K562 (cell line): ENCODE measurements at regions not wholly inside any gene's neighbourhood (a gene's known extent, or its start where the extent isn't known, plus 50 kb on each side); places are given as distances from the start of the nearest gene placed in this dataset.

ENCODE experiments used
- ATAC-seq: fragments of 200-7000 bp; cut with Tn5 transposase; 3 replicates; pipeline ENCODE4 v1.9.1; 2020; ENCODE audit warnings: moderate library complexity
- BruUV-seq: library from RNA; stranded (reverse); fragments of 400-500 nt; replicated peaks from 2 replicates; lab custom pipeline; 2021; lab: Mats Ljungman, UMichigan
- CTCF ChIA-PET: fragments of 300-600 bp; formaldehyde crosslinking; extraction: SDS; loops from one replicate; lab custom pipeline; 2021; ENCODE audit warnings: low intra/inter-chr PET ratio; lab: Yijun Ruan, JAX
- POLR2A ChIA-PET: fragments of 300-600, 350-650 bp; sonication (Branson Sonifier 250); formaldehyde crosslinking; extraction: SDS; loops from one replicate; lab custom pipeline; 2021; ENCODE audit warnings: antibody characterized with exemption, inconsistent platforms; lab: Yijun Ruan, JAX
- DNase-seq, 4 experiments: peaks; one replicate each; pipeline versions ENCODE4 v3.0.0 to v3.0.0-alpha.2; 2011 to 2018; ENCODE audit warnings: low spot score in 3 of 4, mixed read lengths in 3 of 4; ENCODE audit errors: extremely low read depth in 1 of 4
- FAIRE-seq: peaks from 2 replicates; lab custom pipeline; 2011; peaks lifted over from hg19 to GRCh38; lab: Jason Lieb, UNC
- H2AFZ ChIP-seq: 2 replicates; pipeline ENCODE4 v1.6.0; 2011; ENCODE audit warnings: low read depth, low read length, control low read depth, inconsistent platforms
- H3K27ac ChIP-seq: fragments of 200-600 bp; 3 replicates; pipeline ENCODE4 v1.8.0; 2011; ENCODE audit warnings: low read depth, mild to moderate bottlenecking, control low read depth, inconsistent platforms, low read length, moderate library complexity, mixed read lengths; ENCODE audit errors: extremely low read depth
- H3K27me3 ChIP-seq, 2 experiments: fragments of 300-600 bp in 1 of 2; 2 replicates in 1 of 2; 3 replicates in 1 of 2; pipeline versions ENCODE4 v1.6.0 to v1.8.0; 2011; ENCODE audit warnings: inconsistent platforms in 2 of 2, low read length in 2 of 2, mild to moderate bottlenecking in 1 of 2, mixed read lengths in 1 of 2, moderate library complexity in 1 of 2; ENCODE audit not compliant: control insufficient read depth in 2 of 2, insufficient read depth in 2 of 2
- H3K36me3 ChIP-seq: fragments of 300-600 bp; 3 replicates; pipeline ENCODE4 v1.8.0; 2011; ENCODE audit warnings: mild to moderate bottlenecking, low read length, inconsistent platforms; ENCODE audit not compliant: control insufficient read depth, insufficient read depth
- H3K4me1 ChIP-seq, 2 experiments: fragments of 200-600 bp in 1 of 2; replicated peaks in 1 of 2; 2 replicates in 1 of 2; 3 replicates in 1 of 2; pipeline versions ENCODE4 v1.5.1 to v1.8.0; 2011; ENCODE audit warnings: inconsistent platforms in 2 of 2, low read length in 2 of 2, mild to moderate bottlenecking in 1 of 2, mixed read lengths in 1 of 2, moderate library complexity in 1 of 2; ENCODE audit not compliant: control insufficient read depth in 2 of 2, insufficient read depth in 2 of 2
- H3K4me2 ChIP-seq: 2 replicates; pipeline ENCODE4 v1.6.1; 2011; ENCODE audit warnings: low read length, control low read depth, inconsistent platforms, mixed read lengths; ENCODE audit not compliant: insufficient read depth
- H3K4me3 ChIP-seq: fragments of 200-600 bp; sonication (generic), shearing (Covaris generic); 2 replicates; pipeline ENCODE4 v1.5.1; 2016; ENCODE audit warnings: control low read depth, inconsistent platforms
- H3K79me2 ChIP-seq: fragments of 200-600 bp; 3 replicates; pipeline ENCODE4 v1.8.0; 2011; ENCODE audit warnings: low read length, inconsistent platforms; ENCODE audit not compliant: control insufficient read depth, insufficient read depth
- H3K9ac ChIP-seq, 2 experiments: 2 replicates each; pipeline versions ENCODE4 v1.6.0 to v1.6.1; 2011; ENCODE audit warnings: low read depth in 2 of 2, low read length in 2 of 2, control low read depth in 1 of 2, inconsistent platforms in 1 of 2, mild to moderate bottlenecking in 1 of 2, mixed read lengths in 1 of 2; ENCODE audit not compliant: insufficient read depth in 1 of 2
- H3K9me1 ChIP-seq: one replicate; pipeline ENCODE4 v1.6.0; 2011; ENCODE audit warnings: inconsistent platforms, mild to moderate bottlenecking, low read length, moderate library complexity; ENCODE audit not compliant: control insufficient read depth, insufficient read depth
- H3K9me3 ChIP-seq: replicated peaks from 2 replicates; pipeline ENCODE4 v1.5.1; 2011; ENCODE audit warnings: low read depth, low read length, inconsistent platforms; ENCODE audit not compliant: control insufficient read depth, insufficient read depth
- H4K20me1 ChIP-seq: replicated peaks from 2 replicates; pipeline ENCODE4 v1.6.1; 2011; ENCODE audit warnings: low read length, inconsistent platforms, mixed read lengths; ENCODE audit not compliant: control insufficient read depth, insufficient read depth
- FOXP1 ChIP-seq: sonication (generic); formaldehyde crosslinking; IDR thresholded peaks from 2 replicates; pipeline ENCODE4 v1.8.0; 2022; ENCODE audit warnings: mild to moderate bottlenecking, missing genetic modification reagents
- KHSRP ChIP-seq: fragments of 450-650 bp; IDR thresholded peaks from 2 replicates; pipeline ENCODE4 v1.6.1; 2017
- WGBS: fragments of 100-300 bp; shearing (Covaris generic); methylation state at CpG from one replicate; pipeline ENCODE4 v1.1.6; 2016; ENCODE audit warnings: low coverage, mixed read lengths; ENCODE audit not compliant: insufficient coverage; ENCODE audit errors: missing lambda C conversion rate; 5-methylcytosine and 5-hydroxymethylcytosine counted together
- in situ Hi-C: fragments of 300-500 bp; cut with MboI; formaldehyde crosslinking; loops from 4 replicates; pipeline ENCODE4 v1.15.0; 2018; ENCODE audit warnings: inconsistent platforms, mixed read lengths
- intact Hi-C: fragments of 100-400 bp; cut with micrococcal nuclease; formaldehyde crosslinking; loops from 2 replicates; pipeline ENCODE4 v1.14.2; 2022

DNA sequence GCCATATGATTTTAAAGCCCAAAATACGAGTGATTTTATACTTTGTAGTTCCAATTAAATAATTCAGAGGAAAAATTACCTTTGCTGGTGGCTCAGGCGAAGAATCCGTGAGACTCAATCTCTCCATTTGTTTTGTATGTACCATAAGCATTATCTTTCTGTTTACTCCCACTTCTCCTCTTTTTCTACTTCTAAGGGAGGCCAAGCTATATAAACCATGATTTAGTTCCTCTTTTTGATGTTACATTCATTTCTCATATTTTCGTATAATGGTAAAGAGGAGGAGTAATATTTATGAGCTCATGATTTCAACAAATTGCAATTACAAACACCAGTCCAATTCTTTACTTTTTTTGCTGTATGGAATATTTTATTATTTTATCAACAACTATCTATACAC is 50.6 kb upstream of the TES start:
- TF ChIP-seq FOXP1 (no peak), KHSRP (no peak)
- Histone ChIP-seq H4K20me1 (no peaks in the 10 kb centered on the region), H3K4me1 (no peaks in the 10 kb centered on the region), H3K79me2 (no peaks in the 10 kb centered on the region), H3K4me3 (no peak overlapping the region), H3K9ac (no peak overlapping the region), H3K9me3 (no peaks in the 10 kb centered on the region), H3K36me3 (no peaks in the 10 kb centered on the region), H3K9me1 (no peaks in the 10 kb centered on the region), H2AFZ (no peak overlapping the region), H3K27ac (no peak overlapping the region), H3K4me2 (no peak overlapping the region), H3K27me3 (no peaks in the 10 kb centered on the region)
- DNase-seq, result no peak
- intact Hi-C loops (no loop called here), in situ Hi-C loops (no loop called here)
- POLR2A ChIA-PET, result interaction anchor here (1.4 kb wide), 1 partner anchor 432 kb away, joined by 3 read pairs; no protein-coding TSS in a partner anchor
- no peak for ATAC-seq
- 4% methylated on average over 4 of the region's 4 CpGs for WGBS
- BruUV-seq, result no TSS peak
- CTCF ChIA-PET, result interaction anchor here (0.7 kb wide), 1 partner anchor 82 kb away, joined by 3 read pairs; no protein-coding TSS in a partner anchor
- FAIRE-seq, result no peak
